Left ventricle myocardium inferior (tissue), 1 donor: ENCODE measurements at regions not wholly inside any gene's neighbourhood (a gene's known extent, or its start where the extent isn't known, plus 50 kb on each side); places are given as distances from the start of the nearest gene placed in this dataset.

Experiments
- DNase-seq: peaks from one replicate; pipeline ENCODE4 v3.0.0-alpha.2; 2020
- H3K27ac ChIP-seq: fragments of 200-600 bp; replicated peaks from 2 replicates; pipeline ENCODE4 v1.8.0; 2021
- H3K27me3 ChIP-seq: fragments of 200-600 bp; 2 replicates; pipeline ENCODE4 v1.8.0; 2021; ENCODE audit warnings: low read depth
- H3K36me3 ChIP-seq: fragments of 200-600 bp; 2 replicates; pipeline ENCODE4 v1.8.0; 2021
- H3K4me1 ChIP-seq: fragments of 200-600 bp; 2 replicates; pipeline ENCODE4 v1.8.0; 2021
- H3K4me3 ChIP-seq: fragments of 200-600 bp; 2 replicates; pipeline ENCODE4 v1.8.0; 2021; ENCODE audit warnings: mild to moderate bottlenecking, moderate library complexity
- H3K9me3 ChIP-seq: fragments of 200-600 bp; replicated peaks from 2 replicates; pipeline ENCODE4 v1.8.0; 2021
- intact Hi-C: fragments of 100-400 bp; cut with micrococcal nuclease; formaldehyde crosslinking; loops from one replicate; pipeline ENCODE4 v1.11.0; 2022
- TF ChIP-seq, protein P1 (sequence below): fragments of 200-600 bp; IDR thresholded peaks from 2 replicates; pipeline ENCODE4 v1.8.0; 2021; ENCODE audit warnings: antibody characterized with exemption, mild to moderate bottlenecking, borderline replicate concordance
- donor health status: DM: no; HTN: yes; CAD: no; lungs with severe emphysema.

DNA sequence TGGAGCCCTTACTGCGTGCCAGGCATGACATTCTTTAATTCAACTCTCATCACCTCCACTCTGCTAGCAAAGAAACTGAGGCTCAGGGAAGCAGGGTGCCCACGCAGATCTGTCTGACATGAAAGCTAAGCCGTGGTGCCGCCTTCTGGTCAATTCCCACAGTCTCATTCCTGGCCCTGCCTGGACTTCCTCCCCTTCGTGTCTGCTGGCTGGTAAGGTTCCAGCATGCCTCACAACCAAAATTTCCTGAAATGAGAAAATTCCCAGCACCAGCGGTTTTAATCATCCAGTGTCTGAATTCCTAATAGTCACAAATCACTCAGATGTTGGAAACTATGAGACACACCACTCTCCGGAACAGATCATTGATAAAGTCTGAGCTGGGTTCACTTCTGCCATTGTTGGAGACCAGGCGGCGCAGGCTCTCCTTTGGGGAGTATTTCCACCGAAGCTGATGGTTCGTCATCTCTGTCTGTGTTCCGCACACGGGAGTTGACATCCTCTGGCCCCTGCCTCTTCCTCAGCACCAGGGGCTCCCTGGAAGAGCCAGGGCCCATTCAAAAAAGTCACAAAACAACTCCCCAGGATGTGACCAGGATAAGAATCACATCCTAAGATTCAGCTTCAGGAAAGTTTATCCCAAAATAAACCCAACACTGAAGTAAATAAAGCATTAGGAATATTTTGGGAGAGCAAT is 167.7 kb downstream of the PLPP3 start:
- TF ChIP-seq, protein P1, sequence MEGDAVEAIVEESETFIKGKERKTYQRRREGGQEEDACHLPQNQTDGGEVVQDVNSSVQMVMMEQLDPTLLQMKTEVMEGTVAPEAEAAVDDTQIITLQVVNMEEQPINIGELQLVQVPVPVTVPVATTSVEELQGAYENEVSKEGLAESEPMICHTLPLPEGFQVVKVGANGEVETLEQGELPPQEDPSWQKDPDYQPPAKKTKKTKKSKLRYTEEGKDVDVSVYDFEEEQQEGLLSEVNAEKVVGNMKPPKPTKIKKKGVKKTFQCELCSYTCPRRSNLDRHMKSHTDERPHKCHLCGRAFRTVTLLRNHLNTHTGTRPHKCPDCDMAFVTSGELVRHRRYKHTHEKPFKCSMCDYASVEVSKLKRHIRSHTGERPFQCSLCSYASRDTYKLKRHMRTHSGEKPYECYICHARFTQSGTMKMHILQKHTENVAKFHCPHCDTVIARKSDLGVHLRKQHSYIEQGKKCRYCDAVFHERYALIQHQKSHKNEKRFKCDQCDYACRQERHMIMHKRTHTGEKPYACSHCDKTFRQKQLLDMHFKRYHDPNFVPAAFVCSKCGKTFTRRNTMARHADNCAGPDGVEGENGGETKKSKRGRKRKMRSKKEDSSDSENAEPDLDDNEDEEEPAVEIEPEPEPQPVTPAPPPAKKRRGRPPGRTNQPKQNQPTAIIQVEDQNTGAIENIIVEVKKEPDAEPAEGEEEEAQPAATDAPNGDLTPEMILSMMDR: peak; percentile 52
- Histone ChIP-seq H3K9me3 (no peaks in the 10 kb centered on the region), H3K4me3 (no peak overlapping the region), H3K27ac (peak overlapping the region; percentile 78), H3K36me3 (no peaks in the 10 kb centered on the region), H3K4me1 (peaks cover 27% of the 10 kb centered on the region), H3K27me3 (no peaks in the 10 kb centered on the region)
- DNase-seq: peak; percentile 27
- intact Hi-C loops: no loop called here

DNA sequence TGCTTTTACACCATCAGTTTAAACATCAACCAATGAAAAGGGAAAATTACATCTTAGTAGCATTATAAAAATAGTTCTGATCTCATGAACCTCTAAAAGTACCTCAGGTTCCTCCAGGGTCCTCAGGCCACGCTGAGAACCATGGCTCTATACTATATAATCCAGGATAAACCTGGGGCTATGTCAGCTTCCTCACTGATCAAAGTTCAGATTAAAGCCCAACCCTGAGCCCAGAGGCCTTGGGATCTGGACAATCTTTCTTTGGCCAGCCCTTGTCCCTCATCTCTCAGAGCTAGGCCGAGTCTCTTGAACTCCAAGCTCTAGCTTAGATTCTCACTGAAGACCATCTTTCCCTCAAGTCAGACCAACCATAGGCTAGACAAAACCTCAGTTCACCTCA is 168.3 kb downstream of the PLPP3 start:
- Histone ChIP-seq H3K27me3 (no peaks in the 10 kb centered on the region), H3K27ac (peak overlapping the region; percentile 78), H3K36me3 (no peaks in the 10 kb centered on the region), H3K4me1 (peaks cover 27% of the 10 kb centered on the region), H3K4me3 (no peak overlapping the region), H3K9me3 (no peaks in the 10 kb centered on the region)
- intact Hi-C loops: no loop called here
- DNase-seq: no peak
- TF ChIP-seq, protein P1: no peak

DNA sequence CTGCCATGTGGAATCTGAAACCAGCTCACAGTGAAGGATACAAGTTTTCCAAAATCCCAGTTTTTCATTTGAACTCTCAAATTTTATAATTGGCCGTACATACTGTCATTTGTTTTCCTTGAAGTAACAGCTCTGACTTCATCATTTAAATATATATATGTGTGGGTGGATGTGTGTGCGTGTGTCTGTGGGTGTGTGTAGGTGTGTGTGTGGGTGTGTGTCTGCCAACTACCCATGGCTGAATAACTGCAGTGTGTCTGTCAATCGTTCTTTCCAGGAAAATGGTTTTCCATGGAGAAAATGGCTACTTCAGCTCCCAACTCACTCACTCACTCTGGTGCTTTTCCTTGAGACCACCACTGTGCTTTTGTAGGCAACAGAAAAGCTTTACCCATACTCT is 169.0 kb downstream of the PLPP3 start:
- no peak overlapping the region for H3K4me3 ChIP-seq
- peak overlapping the region; percentile 78 for H3K27ac ChIP-seq
- H3K9me3 ChIP-seq: no peaks in the 10 kb centered on the region
- H3K27me3 ChIP-seq: no peaks in the 10 kb centered on the region
- intact Hi-C loops: no loop called here
- peaks cover 27% of the 10 kb centered on the region for H3K4me1 ChIP-seq
- DNase-seq: no peak
- TF ChIP-seq, protein P1: no peak
- no peaks in the 10 kb centered on the region for H3K36me3 ChIP-seq

DNA sequence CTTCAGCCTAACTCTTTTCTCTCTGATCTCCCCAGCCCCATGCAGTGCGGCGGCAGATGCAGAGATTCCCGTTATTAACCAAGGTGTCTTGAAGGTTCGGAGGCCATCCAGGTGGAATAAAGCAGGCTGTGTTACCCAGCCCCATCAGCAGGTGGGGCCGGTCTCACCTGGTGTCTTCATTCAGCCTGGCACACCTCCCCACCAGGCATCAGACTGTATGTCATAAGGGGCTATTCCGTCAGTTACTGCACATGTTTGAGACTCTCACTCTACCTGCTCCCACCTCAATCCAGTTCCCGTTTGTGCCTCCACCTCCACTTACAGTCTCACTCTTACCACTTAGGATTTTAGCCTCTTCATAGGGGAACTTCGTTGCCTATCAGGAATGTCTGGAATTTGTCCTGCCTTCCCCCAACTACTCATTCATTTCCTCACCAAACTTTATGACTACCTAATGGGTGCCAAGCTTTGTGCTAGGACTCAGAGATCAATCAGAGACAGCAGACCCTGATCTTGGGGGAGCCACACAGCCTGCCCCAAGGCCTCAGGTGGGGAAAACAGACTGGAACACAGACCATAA is 170.2 kb downstream of the PLPP3 start:
- H3K4me3 ChIP-seq: no peak overlapping the region
- H3K9me3 ChIP-seq: no peaks in the 10 kb centered on the region
- intact Hi-C loops: no loop called here
- no peak overlapping the region for H3K27ac ChIP-seq
- TF ChIP-seq, protein P1: peak; percentile 51
- no peaks in the 10 kb centered on the region for H3K36me3 ChIP-seq
- H3K4me1 ChIP-seq: peaks cover 39% of the 10 kb centered on the region
- H3K27me3 ChIP-seq: no peaks in the 10 kb centered on the region
- DNase-seq: peak; percentile 27

DNA sequence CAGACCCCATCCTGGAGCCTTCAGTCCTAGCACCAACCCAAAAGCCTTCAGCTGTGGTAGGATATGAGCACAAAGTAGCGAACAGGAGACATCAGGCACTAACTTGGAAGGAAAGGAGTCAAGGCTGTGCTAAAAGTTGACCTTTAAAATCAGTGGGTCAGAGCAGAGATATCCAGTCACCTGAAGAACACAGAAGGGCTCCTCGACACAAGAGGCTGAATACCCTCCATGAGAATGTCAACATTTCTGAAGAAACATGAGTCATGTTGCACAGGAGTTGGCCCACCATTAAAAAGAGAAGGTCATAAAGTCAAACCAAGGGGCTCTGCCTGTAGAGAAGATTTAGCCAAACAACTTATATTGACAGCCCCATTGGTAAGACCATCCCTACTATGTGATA is 172.5 kb downstream of the PLPP3 start:
- DNase-seq: no peak
- Histone ChIP-seq H3K9me3 (no peaks in the 10 kb centered on the region), H3K27me3 (no peaks in the 10 kb centered on the region), H3K4me1 (peaks cover 25% of the 10 kb centered on the region), H3K27ac (no peak overlapping the region), H3K4me3 (no peak overlapping the region), H3K36me3 (no peaks in the 10 kb centered on the region)
- TF ChIP-seq, protein P1: no peak
- intact Hi-C loops: no loop called here
